Nephron (organoid): ENCODE measurements at regions not wholly inside any gene's neighbourhood (a gene's known extent, or its start where the extent isn't known, plus 50 kb on each side); places are given as distances from the start of the nearest gene placed in this dataset.

Source experiments
- H3K27ac Mint-ChIP-seq, 3 experiments: 2 replicates each; pipeline ENCODE4 v1.8.0; 2020; ENCODE audit warnings: mixed read lengths in 3 of 3, mild to moderate bottlenecking in 2 of 3, moderate library complexity in 1 of 3
- H3K27me3 Mint-ChIP-seq: 2 replicates; pipeline ENCODE4 v1.8.0; 2021; ENCODE audit warnings: low read depth, mild to moderate bottlenecking, moderate library complexity, mixed read lengths
- H3K36me3 Mint-ChIP-seq: 2 replicates; pipeline ENCODE4 v1.8.0; 2020; ENCODE audit warnings: low read depth, mixed read lengths
- H3K4me1 Mint-ChIP-seq: 2 replicates; pipeline ENCODE4 v1.8.0; 2020; ENCODE audit warnings: mixed read lengths
- H3K4me3 Mint-ChIP-seq, 3 experiments: 2 replicates each; pipeline ENCODE4 v1.8.0; 2020; ENCODE audit warnings: mild to moderate bottlenecking in 3 of 3, mixed read lengths in 3 of 3, moderate library complexity in 2 of 3
- H3K9me3 Mint-ChIP-seq: 2 replicates; pipeline ENCODE4 v1.8.0; 2020; ENCODE audit warnings: mixed read lengths
- CTCF ChIP-seq, 3 experiments: fragments of 200-600 bp; sonication (generic); IDR thresholded peaks; one replicate each; pipeline ENCODE4 v1.5.0; 2021; ENCODE audit warnings: antibody characterized with exemption in 3 of 3; ENCODE audit not compliant: unreplicated experiment in 3 of 3

GRCh38 chr18:65358306-65358705 lies 392.5 kb upstream of the CDH7 start:
- H3K36me3 Mint-ChIP-seq: no peaks in the 10 kb centered on the region
- H3K4me1 Mint-ChIP-seq: no peaks in the 10 kb centered on the region
- no peak overlapping the region for H3K27ac Mint-ChIP-seq
- no peaks in the 10 kb centered on the region for H3K9me3 Mint-ChIP-seq
- H3K27me3 Mint-ChIP-seq: no peaks in the 10 kb centered on the region
- no peak overlapping the region for H3K4me3 Mint-ChIP-seq
- no peak for TF ChIP-seq CTCF (IDR thresholded peaks at IDR 0.05; ENCODE audit: unreplicated experiment in 3 of 3)

GRCh38 chr18:65352186-65352585 lies 398.6 kb upstream of the CDH7 start:
- H3K36me3 Mint-ChIP-seq: no peaks in the 10 kb centered on the region
- no peaks in the 10 kb centered on the region for H3K4me1 Mint-ChIP-seq
- no peak for TF ChIP-seq CTCF (IDR thresholded peaks at IDR 0.05; ENCODE audit: unreplicated experiment in 3 of 3)
- no peaks in the 10 kb centered on the region for H3K27me3 Mint-ChIP-seq
- no peaks in the 10 kb centered on the region for H3K9me3 Mint-ChIP-seq
- H3K27ac Mint-ChIP-seq: no peak overlapping the region
- no peak overlapping the region for H3K4me3 Mint-ChIP-seq

- no peaks in the 10 kb centered on the region for H3K4me1 Mint-ChIP-seq
- H3K27ac Mint-ChIP-seq: no peak overlapping the region
- no peak overlapping the region for H3K4me3 Mint-ChIP-seq
- no peaks in the 10 kb centered on the region for H3K9me3 Mint-ChIP-seq
- H3K27me3 Mint-ChIP-seq: no peaks in the 10 kb centered on the region
- TF ChIP-seq CTCF (IDR thresholded peaks at IDR 0.05; ENCODE audit: unreplicated experiment in 3 of 3): no peak
- no peaks in the 10 kb centered on the region for H3K36me3 Mint-ChIP-seq
Measured at GRCh38 chr18:65349635-65350034, 401.2 kb upstream of the CDH7 start.

GRCh38 chr18:65347446-65347845 lies 403.4 kb upstream of the CDH7 start:
- no peaks in the 10 kb centered on the region for H3K27me3 Mint-ChIP-seq
- no peaks in the 10 kb centered on the region for H3K4me1 Mint-ChIP-seq
- H3K36me3 Mint-ChIP-seq: no peaks in the 10 kb centered on the region
- H3K9me3 Mint-ChIP-seq: peaks cover 5% of the 10 kb centered on the region
- no peak overlapping the region for H3K4me3 Mint-ChIP-seq
- no peak overlapping the region for H3K27ac Mint-ChIP-seq
- no peak for TF ChIP-seq CTCF (IDR thresholded peaks at IDR 0.05; ENCODE audit: unreplicated experiment in 3 of 3)

- Mint-ChIP-seq H3K4me3 (no peak overlapping the region), H3K4me1 (no peaks in the 10 kb centered on the region), H3K27ac (no peak overlapping the region), H3K36me3 (no peaks in the 10 kb centered on the region), H3K27me3 (no peaks in the 10 kb centered on the region), H3K9me3 (peaks cover 5% of the 10 kb centered on the region)
- TF ChIP-seq CTCF (IDR thresholded peaks at IDR 0.05; ENCODE audit: unreplicated experiment in 3 of 3): no peak
Measured at GRCh38 chr18:65346086-65346485, 404.7 kb upstream of the CDH7 start.

- no peak for TF ChIP-seq CTCF (IDR thresholded peaks at IDR 0.05; ENCODE audit: unreplicated experiment in 3 of 3)
- Mint-ChIP-seq H3K27me3 (no peaks in the 10 kb centered on the region), H3K9me3 (peaks cover 5% of the 10 kb centered on the region), H3K4me1 (no peaks in the 10 kb centered on the region), H3K4me3 (no peak overlapping the region), H3K36me3 (no peaks in the 10 kb centered on the region), H3K27ac (no peak overlapping the region)
Measured at GRCh38 chr18:65343571-65343970, 407.2 kb upstream of the CDH7 start.
